HG03565 (cell line): ENCODE measurements at regions not wholly inside any gene's neighbourhood (a gene's known extent, or its start where the extent isn't known, plus 50 kb on each side); places are given as distances from the start of the nearest gene placed in this dataset.

Source experiments
- ATAC-seq: cut with Tn5 transposase; IDR thresholded peaks from one replicate; pipeline ENCODE4 v1.9.1; 2021; ENCODE audit warnings: mild to moderate bottlenecking, moderate library complexity; ENCODE audit not compliant: unreplicated experiment

DNA sequence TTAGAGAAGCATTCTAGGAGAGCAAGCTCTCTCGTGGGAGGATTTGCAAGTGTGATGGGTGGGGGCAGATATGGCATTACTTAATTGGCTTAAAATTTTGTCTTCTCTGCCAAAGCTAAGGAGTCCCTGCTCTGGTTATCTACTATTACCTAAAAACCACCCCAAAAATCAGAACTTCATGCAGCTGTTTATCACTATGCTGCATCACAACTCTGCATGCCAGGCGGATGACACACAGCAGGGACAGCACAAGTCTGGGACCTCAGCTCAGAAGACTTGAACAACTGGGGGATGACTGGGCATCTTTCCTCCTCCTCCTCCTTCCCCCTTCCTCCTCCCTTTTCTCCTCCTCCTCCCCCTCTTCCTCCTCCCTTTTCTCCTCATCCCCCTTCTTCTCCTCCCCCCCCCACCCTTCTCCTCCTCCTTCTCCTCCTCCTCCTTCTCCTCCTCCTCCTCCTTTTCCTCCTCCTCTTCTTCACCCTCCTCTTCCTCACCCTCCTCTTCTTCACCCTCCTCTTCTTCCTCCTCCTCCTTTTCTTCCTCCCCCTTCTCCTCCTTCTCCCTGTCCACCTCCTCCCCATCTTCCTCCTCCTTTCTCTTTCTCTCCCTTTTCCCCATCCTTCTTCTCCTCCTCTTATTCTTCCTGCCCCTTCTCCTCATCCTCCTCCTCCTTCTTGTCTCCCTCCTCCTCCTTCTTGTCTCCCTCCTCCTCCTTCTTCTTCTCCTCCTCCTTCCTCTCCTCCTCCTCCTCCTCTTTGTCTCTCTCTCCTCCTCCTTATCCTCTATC, 218.6 kb upstream of the PMEPA1 start:
- ATAC-seq, result no peak

- ATAC-seq, result no peak
Measured at GRCh38 chr20:57927376-57927775, 217.6 kb upstream of the PMEPA1 start.

DNA sequence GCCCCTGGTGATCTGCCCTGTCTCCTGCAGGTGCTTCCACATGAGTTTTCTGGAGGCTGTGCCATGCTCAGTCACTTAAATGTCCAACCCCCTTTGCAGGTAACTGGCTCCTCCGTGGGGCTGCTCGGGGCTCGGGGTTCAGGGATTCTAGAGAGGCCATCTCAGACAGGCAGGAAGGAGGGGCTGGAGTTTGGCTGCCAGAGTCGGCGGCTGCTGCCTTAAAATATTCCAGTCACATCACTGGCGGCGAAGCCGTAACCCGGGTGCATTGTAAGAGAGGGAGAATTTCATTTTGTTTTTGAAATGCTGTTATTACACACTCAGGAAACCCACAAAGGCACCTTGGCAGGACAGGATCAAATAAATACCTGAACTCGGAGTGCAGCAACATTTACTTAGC, 212.9 kb upstream of the PMEPA1 start:
- ATAC-seq, result no peak

- no peak for ATAC-seq
Measured at GRCh38 chr20:57922083-57922482, 212.3 kb upstream of the PMEPA1 start.

GRCh38 chr20:57921676-57922075, 211.9 kb upstream of the PMEPA1 start:
- no peak for ATAC-seq

- ATAC-seq, result no peak
Measured at GRCh38 chr20:57920971-57921370, 211.2 kb upstream of the PMEPA1 start.

DNA sequence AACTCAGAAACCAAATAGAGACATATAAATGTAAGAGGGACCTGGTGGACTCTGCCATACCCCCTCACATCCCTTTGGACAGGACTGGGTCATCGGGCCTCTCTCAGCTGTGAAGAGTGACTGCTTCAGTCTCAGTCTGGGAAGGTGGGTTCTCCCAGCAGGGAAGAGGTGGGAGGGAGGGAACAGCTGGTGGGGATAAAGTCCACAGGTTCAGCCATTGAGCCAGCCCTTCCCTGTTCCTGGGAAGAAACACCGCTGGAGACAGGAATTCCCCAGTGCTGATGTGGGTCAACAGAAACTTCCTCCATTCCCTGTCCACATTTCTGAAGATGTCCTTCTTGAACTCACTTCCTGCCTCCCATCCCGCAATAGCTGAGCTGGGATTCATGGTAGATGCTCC, 209.2 kb upstream of the PMEPA1 start:
- ATAC-seq, result no peak

- ATAC-seq, result no peak
Measured at GRCh38 chr20:57918551-57918950, 208.7 kb upstream of the PMEPA1 start.

DNA sequence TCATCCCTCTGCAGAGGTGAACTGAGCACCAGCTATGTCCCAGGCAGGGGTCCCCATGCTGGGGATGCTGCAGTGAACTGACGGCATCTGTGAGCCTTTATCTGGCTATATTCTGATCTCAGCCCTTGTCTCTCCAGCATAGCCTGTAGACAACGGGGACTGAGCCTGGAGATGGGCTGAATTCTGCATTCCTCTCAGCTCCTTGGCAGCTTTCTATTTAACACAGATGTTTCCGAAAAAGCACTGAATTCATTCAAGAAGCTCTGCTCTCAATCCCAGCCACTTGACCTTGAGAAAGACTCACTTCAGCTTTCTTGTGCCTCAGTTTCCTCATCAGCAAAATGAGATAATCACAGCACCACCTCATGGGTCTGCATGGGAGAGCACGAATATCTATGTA, 204.4 kb upstream of the PMEPA1 start:
- no peak for ATAC-seq

DNA sequence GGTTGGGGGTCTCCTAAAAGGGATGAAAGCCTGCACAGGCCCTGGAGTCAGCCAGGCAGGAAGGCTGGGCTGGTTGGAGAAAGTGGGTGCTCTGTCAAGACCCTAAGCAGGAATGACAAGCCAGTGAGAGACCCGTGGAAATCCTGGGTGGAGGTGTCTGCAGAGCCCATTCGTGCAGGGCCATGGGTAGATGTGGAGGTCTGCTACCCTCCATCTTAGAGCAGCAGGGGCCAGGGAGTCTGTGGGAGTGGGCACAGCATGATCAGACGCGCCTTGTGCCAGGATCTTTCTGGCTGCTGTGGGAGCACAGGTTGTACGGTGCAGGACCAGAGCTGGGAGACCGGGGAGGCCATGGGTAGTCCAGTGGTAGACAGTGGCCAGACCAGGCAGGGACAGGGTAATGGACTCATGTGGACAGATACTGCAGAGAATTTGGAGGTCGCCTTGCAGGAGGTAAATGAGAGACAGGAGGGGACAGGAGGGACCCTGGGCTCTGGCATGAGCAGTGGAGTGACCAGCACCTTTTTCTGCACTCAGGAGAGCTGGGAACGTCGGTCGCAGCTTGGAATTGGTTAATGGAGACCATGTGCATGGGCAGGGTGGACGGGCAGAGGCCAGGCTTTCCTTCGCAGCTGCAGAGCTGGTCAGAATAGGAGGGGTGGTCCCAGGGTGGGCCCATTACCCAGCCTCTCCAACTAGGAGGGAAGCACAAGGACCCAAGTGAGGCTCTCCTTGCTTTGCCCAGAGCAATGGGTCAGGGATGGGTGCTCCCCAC, 203.5 kb upstream of the PMEPA1 start:
- ATAC-seq, result no peak

DNA sequence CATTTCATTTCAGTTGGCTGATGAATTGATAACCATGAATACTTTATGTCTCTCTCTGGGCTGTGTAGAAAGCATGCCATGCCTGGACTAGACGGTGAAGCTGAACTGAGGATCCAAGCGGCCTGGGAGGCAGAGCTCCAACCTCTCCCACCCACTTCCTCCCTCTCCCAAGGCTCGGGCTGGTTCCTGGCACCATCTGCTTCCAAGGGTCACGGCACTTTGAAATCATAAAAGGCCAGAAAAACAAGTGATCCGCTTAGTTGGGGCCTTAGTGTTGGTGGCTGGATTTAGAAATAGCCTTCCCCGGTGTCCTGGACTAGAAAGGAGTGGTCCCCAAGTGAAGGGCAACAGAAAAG, 202.4 kb upstream of the PMEPA1 start:
- ATAC-seq, result no peak

- no peak for ATAC-seq
Measured at GRCh38 chr20:57911512-57912226, 201.9 kb upstream of the PMEPA1 start.

- ATAC-seq, result no peak
Measured at GRCh38 chr20:57910716-57911115, 200.9 kb upstream of the PMEPA1 start.

GRCh38 chr20:57909763-57910331, 200.0 kb upstream of the PMEPA1 start:
- no peak for ATAC-seq

GRCh38 chr20:57908704-57909630, 199.2 kb upstream of the PMEPA1 start:
- ATAC-seq, result no peak

DNA sequence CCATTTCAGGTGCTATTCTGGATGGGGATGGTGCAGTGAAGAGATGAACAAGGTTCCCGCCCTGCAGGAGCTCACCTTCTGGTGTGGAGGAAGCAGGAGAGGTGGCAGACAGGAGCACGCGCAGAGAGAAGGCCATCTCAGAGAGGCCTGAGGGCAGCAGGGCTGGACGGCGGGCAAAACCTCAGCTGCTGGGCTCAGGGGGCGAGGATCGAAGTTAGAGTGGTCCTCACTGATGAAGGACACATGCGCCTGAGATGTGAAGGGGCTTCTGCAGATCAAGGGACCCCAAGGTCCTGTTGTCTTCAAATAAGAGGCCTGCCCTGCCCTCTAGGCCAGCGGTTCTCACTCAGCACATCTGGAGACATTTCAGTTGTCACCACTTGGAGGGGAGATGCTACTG, 198.4 kb upstream of the PMEPA1 start:
- no peak for ATAC-seq

GRCh38 chr20:57907131-57908000, 197.6 kb upstream of the PMEPA1 start:
- ATAC-seq, result no peak

GRCh38 chr20:57905448-57905847, 195.6 kb upstream of the PMEPA1 start:
- no peak for ATAC-seq

- ATAC-seq, result no peak
Measured at GRCh38 chr20:57904314-57905105, 194.7 kb upstream of the PMEPA1 start.
